DMS 273 treated with DMSO at 0.1 percent for 48 hours (cell line): ENCODE measurements at regions not wholly inside any gene's neighbourhood (a gene's known extent, or its start where the extent isn't known, plus 50 kb on each side); places are given as distances from the start of the nearest gene placed in this dataset.
"Not testable (repeated sequence)": the region's sequence is repeated elsewhere in the genome, so short reads cannot be mapped to it uniquely, and the experiment has no call there.

ENCODE experiments used
- DNase-seq: peaks from one replicate; lab custom pipeline; 2025; lab: John Stamatoyannopoulos, UW

DNA sequence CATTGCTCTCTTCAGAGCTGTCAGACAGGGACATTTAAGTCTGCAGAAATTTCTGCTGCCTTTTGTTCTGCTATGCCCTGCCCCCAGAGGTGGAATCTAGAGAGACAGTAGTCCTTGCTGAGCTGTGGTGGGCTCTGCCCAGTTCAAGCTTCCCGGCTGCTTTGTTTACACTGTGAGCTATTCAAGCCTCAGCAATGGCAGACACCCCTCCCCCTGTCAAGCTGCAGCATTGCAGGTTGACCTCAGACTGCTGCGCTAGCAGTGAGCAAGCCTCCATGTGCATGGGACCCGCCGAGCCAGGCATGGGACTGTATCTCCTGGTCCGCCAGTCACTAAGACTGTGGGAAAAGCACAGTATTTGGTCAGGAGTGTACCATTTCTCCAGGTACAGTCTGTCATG, 53.6 kb upstream of the MAPK10 start:
- not testable (repeated sequence) for DNase-seq

DNA sequence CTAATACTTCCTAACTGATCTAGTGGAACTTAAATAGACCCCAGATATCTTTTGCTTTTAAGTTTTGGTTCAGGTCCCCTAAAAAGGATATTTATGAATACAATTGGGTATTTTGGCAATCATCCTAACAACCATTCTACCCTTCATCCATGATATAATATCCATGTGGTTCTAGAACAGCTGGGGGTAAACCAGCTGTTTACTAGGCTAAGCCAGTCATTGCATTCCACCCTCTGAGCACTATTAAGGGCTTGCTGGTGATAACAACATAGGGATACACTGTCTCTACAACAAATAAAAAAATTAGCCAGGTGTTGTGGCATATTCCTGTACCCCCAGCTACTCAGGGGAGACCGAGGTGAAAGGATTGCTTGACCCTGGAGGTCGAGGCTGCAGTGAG, 54.8 kb upstream of the MAPK10 start:
- DNase-seq, result no peak

DNA sequence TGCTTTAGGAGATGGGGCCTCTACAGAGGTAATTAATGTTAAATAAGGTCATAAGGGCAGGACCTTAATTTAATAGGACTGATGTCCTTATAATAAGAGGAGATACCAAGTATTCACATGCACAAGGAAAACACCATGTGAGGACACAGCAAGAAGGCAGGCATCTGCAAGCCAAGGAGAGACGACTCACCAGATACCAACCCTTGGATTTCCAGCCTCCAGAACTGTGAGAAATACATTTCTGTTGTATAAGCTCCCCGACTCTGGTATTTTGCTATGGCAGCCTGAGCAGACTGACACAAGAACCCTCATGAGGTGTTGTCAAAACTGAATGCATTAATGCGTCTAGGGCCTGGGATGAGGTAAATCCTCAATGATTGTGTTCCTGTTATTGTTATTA, 56.2 kb upstream of the MAPK10 start:
- no peak for DNase-seq

DNA sequence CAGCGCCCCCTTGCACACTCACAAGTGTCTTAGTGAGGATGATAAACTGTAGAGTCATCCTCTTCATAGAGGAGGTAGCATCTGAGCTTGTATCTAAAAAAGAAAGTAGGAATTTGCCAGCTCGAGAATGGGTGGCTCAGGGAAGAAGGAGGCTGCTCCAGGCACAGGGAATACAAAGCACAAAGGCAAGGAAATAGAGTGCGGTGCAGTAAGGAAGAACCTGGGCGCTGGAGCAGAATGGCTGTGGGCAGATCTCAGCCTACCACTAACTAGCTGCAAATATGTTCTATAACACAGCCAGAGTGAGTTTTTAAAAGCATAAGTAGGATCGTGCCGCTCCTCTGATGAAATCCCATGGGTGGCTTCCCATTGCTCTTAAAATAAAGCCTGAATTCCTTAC, 61.6 kb upstream of the MAPK10 start:
- DNase-seq, result no peak

DNA sequence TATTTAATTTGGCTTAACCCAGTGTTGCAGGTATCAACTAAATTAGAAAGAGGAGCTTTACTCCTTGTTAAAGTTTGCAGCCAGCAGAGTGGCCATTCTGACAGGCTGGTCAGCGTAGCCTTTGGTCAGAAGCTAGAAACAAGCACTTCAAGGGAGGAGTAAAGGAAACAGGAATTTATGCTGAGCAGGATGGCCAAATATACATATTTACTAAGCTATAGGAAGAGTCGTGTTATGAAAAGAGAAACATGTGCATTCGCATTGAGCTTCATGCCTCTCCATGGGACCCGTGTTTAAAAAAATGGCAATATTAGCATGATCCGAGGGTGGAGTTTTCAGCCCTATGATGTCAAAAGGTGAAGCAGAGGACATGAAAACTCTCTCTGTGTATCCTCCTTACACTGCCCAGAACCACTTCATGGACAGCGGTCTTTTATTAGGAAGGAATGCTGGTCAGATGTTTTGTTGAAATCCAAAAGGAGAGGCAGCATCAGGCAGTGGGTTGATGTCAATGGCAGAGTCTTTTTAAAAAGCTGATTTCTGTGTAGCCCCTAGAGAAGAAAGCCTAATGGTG, 71.8 kb upstream of the MAPK10 start:
- no peak for DNase-seq

DNA sequence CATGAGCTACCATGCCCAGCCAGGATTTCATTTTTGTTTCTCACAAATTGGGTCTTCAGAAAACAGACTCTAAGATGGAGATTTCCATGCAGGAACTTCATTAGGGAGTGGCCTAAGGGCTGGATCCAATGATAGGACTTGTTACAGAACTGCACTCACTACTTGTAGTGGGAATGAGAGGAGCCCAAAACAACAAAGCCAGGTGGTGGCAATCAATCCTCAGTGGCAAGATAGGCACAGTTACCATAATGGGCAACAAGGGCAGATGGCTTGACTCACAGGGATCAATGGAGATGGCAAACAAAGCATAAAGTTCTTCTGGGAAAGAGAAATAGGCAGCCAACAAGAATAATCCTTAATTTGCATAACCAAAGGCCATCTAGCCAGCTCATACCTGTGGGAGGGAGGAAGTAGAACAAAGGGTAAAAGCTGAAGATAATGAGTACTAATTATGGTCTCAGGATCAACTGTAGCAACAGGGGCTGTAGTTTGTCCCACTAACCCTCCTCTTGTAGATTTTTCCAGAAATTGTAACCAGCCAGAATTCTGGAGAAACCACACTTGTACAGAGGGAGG, 72.8 kb upstream of the MAPK10 start:
- no peak for DNase-seq

DNA sequence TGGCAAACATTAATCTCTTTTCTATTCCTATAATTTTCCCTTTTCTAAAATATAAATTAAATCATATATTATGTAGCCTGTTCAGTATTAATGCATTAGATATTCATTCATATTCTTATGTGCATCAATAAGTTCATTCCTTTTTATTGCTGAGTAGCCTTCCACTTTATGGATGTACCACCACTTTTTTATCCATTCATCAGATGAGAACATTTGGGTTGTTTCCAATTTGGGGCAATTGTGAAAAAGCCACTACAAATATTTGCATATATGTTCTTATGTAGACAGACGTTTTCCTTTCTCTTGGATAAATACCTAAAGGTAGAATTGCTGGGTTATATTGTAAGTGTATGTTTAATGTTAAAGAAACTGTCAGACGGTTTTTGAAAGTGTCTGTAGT, 79.4 kb upstream of the MAPK10 start:
- no peak for DNase-seq

DNA sequence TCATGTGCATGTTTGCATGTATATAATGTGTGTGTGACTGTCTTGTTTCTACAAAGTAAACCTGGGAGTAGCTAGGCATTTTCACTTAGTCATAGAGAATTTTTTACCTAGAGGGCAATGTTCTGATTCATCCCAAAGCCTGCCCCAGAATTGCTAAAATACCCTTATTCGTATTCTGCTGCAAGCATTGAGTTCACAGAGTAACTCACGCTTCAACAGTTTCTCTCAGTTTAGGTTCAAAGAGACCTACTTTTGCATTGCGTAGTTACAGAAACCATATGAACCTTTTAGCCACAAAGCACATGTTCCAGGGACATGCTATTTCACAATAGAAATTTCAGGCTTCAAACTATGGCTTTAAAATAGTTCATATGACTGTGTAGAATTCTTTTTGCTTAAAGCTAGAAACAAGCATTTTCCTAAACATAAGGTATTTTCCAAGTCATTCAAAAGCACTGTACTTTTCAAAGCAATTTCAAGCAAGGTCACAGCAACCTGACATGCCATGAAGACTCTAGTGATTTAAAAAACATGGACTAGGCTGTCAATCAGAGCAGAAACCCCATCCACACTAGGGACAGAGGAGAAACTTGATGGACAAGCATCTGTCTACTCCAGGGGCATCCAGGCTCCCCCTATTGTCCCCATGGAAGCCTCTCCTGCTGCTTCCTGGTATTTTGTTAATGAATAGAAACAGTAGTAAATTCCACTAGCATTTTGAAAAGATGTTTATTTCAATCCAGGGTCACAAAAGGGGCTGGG, 81.5 kb upstream of the MAPK10 start:
- no peak for DNase-seq

DNA sequence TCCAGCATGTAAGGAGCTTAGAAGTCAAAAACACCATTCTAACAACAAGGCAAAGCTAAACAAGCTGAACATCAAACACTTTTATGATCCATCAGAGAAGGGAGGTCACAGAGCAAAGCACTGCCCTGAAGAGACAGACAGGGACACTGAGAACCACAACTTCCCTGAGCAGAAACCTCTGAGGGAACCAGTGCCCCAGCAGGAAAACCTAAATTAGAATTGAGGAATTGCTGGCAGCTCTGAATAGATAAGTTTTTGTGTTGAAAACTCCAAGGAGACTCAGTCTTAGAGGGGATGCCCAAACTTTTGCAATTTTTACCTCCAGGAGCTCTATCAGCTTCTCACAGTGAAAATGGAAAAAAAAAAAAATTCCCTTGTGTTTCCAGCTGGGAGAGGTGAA, 83.0 kb upstream of the MAPK10 start:
- no peak for DNase-seq

DNA sequence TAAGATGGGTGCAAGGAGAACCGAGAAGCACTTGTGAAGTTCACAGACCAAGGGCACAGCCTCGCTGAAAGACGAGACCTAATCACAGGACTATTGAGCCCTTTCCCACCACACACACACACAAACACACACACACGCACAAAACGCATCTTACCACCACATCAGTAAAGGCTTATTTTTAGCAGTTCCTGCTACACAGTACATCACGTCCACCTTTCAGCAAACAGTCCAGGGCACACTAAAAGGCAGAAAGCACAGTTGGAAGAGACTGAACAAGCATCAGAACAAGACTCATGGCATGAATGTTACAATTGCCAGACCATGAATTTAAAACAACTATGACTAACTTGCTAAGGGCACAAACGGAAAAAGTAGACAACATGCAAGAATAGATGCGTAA, 83.6 kb upstream of the MAPK10 start:
- DNase-seq, result no peak

DNA sequence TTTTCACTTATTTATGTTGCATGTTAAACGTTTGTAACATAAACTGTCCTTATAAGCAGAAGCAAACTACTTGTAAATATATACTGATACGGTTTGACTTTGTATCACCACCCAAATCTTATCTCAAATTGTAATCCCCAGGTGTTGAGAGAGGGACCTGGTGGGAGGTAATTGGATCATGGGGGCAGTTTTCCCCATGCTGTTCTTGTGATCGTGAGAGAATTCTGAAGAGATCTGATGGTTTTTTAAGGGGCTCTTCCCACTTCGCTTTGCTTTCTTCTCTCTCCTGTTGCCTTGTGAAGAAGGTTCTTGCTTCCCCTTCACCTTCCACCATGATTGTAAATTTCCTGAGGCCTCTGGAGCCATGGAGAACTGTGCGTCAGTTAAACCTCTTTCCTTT, 87.1 kb upstream of the MAPK10 start:
- DNase-seq, result no peak

DNA sequence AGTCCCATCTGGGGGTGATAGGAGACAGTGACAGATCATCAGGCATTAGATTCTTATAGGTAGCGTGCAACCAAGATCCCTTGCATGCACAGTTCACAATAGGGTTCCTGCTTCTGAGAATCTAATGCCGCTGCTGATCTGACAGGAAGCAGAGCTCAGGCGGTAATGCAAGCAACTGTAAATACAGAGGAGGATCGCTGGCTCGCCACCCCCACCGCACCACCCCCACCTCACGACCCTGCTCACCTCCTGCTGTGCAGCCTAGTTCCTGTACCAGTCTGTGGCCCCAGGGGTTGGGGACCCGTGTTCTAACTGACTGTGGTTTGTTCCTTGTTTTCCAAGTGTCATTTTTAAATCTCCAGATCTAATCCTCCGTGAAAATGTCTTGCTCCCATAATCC, 89.0 kb upstream of the MAPK10 start:
- DNase-seq, result no peak

DNA sequence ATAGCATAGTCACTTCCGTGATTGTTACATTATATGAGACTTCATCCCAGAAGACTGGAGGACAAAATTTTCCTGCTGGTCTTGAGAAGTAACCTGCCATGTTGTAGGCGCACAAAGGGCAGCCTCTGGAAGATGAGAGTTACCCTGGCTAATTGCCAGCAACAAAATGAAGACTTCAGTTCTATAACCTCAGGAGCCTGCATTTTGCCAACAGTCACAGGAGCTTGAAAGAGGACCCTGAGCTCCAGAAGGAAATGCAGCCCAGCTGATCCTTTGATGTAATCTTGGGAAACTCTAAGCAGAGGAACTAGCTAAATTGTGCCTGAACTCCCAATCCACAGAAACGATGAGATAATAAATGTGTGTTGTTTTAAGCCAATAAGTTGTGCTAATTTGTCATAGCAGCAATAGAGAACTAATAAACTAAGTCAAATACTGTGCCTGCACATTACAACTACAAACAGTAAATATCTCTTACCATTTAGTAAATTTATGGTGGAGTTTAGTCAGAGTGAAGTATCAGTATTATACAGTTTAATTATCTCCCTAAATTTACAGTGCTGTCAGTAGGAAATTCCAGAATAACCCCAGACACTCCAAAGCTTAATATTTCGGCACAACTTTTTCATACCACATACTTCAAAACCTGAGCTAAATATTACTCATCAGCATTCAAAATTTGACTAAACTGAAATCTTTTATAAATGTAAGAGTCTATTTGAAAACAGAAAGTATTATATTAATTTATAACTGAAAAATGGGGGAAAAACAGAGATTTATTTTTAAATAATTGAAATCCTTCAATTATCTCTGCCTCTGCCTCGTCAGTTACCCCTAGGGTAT, 90.1 kb upstream of the MAPK10 start:
- no peak for DNase-seq

DNA sequence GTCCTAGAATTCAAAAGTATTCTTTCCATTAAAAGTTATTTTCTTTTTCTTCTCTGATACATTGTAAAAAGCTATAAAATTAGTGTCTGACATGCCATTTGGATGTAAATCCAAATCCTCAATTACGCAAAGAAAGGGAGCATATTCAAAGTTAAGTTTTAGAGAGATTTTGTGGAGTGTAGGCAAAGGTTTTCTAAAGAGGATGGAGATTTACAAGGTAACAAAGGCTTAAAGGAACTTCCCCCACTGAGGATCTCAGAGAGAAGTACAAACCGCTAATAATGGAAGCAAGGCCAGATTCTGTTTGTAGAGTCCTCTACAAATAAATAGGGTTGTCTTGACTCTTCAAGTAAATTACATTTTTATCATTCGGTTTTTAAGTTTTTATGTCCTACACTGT, 91.0 kb upstream of the MAPK10 start:
- no peak for DNase-seq

DNA sequence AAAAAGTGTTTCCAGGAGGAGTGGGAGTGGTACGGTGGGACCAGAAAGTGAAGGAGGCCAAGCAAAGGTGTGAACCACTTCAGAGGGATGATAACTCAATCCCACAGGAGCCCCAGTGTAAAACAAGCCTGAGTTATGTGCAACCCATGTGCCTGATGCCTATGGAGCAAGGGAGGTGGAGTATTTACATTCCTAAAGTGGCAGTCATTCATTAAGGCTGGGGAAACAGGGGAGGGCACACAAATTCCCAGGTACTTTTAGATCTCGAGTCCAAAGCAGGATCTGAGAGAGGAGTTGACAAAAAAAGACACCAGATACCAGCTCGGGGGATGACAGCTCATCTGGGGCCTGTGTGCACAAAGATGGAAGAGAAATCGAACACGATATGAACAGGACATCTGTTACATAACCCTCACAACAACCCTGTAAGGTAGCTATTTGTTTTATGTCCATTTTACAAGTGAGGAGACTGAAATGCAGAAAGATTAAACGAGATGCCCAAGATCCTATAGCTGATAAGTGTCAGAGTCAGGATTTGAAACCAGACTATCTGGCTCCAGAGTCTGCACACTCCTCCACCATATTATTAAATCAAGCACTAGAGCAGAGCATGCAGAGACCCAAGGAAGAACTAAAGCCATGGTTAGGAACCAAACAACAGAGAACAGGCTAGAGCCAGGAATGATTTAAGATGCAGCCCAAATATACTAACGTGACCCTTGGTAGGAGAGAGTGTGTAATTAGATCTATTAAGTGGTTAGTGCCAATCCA, 91.9 kb upstream of the MAPK10 start:
- no peak for DNase-seq

DNA sequence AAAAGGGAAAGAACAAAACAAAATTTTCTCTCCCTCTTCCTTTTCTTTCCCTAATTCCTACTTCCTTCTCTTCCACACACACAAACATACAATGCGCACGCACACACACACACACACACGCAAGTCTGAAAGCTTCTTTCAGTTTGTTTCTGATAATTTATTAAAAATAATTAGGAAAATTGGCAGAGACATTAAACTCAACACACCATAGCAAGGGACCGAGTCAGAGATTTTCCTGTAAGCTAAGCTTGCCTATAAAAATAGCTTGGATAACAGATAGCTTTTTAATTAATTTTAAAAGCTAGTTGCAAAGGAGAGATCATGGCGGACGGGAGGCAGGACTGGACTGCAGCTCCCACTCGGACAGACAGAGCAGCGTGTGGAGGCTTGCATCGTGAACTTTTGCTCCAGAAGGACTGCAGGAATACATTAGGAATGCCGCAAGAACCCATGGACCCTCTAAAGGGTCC, 92.6 kb upstream of the MAPK10 start:
- DNase-seq, result no peak

DNA sequence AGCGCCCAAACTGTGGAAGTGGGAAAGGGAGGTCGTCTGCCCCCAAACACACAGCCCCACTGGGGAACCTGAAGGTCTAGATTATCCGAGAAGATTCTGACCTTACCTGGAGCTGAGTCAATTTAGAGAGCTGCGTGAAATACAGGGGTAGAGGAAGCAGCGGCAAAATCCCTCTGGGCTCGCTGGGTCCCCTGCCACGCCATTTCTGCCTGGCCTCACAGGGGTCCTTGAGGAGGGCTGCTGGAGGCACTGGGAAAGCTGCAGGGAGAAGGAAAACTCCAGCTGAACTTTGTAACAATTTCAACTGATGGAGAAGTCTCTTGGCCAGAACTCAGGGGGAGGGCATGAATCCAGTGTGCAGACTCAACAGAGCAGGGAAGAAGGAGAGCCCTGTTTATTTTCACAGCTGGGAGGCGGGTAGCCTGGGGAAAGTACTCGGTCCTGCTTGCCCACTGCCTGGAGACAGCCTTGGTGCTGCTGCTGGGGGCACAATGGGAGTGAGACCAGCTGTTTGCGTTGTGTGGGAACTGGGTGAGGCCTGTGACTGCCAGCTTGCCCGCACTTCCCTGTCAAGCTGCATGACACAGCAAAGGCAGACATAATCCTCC, 93.2 kb upstream of the MAPK10 start:
- no peak for DNase-seq

DNA sequence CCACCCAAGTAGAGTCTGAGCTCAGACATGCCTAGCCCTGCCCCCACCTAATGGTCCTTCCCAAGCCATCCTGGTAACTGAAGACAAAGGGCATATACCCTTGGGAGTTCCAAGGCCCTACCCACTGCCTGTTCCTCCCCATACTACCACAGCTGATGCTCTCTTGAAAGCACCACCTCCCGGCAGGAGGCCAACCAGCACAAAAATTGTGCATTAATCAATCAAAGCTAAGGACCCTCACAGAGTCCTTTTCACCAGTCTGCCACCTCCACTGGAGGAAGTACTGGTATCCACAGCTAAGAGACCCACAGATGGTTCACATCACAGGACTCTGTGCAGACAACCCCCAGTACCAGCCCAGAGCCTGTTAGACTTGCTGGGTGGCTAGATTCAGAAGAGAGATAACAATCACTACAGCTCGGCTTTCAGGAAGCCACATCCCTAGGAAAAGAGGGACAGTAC, 93.8 kb upstream of the MAPK10 start:
- not testable (repeated sequence) for DNase-seq

DNA sequence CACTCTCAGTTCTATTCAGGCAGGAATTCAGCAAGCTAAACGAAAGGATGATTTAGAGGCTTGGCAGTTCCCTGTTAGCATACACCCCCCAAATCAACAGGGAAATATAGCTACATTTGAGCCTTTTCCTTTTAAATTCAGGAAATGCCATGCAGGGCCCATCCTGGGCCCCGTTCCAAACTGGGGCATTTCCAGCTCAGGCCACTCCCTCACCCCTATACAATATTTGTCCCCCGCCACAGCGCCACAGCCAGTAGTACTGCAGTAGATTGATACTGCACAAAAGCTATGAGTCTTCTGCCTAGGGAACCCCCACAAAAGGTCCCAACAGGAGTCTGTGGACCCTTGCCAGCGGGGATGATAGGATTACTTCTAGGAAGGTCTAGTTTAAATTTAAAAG, 102.0 kb upstream of the MAPK10 start:
- DNase-seq, result no peak

DNA sequence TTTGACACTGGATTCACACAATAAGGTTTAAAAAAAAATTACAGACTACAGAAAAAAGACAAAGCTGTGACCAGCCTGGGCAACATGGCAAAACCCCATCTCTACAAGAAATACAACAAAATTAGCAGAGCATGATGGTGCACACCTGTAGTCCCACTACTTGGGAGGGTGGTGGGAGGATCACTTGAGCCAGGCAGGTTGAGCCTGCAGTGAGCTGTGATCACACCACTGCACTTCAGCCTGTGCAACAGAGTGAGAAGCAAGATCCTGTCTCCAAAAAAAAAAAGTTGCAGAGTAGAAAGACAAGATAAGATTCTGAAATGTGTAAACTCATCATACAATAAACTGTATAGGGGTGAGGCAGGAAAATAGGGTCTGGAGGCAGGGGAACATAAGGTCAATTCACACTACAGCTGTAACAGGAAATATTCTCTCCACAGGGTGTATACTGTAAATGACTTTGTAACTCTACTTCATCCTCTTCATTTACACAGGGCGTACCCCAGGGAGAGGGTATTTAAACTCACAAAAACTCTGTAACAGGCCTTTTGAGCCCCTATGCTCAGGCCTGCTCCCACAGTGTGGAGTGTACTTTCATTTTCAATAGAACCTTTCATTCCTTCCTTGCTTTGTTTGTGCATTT, 112.6 kb upstream of the MAPK10 start:
- DNase-seq, result no peak

DNA sequence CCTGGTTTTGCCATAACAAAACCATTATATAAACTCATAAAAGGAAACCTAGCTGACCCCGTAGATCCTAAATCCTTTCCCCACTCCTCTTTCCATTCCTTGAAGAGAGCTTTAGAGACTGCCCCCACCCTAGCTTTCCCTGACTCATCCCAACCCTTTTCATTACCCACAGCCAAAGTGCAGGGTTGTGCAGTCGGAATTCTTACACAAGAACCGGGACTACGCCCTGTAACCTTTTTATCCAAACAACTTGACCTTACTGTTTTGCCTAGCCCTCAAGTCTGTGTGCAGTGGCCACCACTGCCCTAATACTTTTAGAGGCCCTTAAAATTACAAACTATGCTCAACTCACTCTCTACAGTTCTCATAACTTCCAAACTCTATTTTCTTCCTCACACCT, 116.0 kb upstream of the PTPN13 start:
- not testable (repeated sequence) for DNase-seq
